ENCODE measurements at regions not wholly inside any gene's neighbourhood (a gene's known extent, or its start where the extent isn't known, plus 50 kb on each side); places are given as distances from the start of the nearest gene placed in this dataset.
"Not testable (repeated sequence)": the region's sequence is repeated elsewhere in the genome, so short reads cannot be mapped to it uniquely, and the experiment has no call there.

- in situ Hi-C loops (cut with HindIII; ENCODE audit: low sequenced_read_pairs): no loop called here
Measured at GRCh38 chr7:138359870-138360559, 100.0 kb upstream of the TRIM24 start.

GRCh38 chr7:138363721-138364120, 96.3 kb upstream of the TRIM24 start:
- in situ Hi-C loops (cut with HindIII; ENCODE audit: low sequenced_read_pairs): no loop called here

GRCh38 chr7:138366137-138366536, 93.9 kb upstream of the TRIM24 start:
- in situ Hi-C loops (cut with HindIII; ENCODE audit: low sequenced_read_pairs): not testable (repeated sequence)

GRCh38 chr7:138366676-138367075, 93.4 kb upstream of the TRIM24 start:
- in situ Hi-C loops (cut with HindIII; ENCODE audit: low sequenced_read_pairs): not testable (repeated sequence)

GRCh38 chr7:138369797-138370196, 90.3 kb upstream of the TRIM24 start:
- in situ Hi-C loops (cut with HindIII; ENCODE audit: low sequenced_read_pairs): no loop called here

- in situ Hi-C loops (cut with HindIII; ENCODE audit: low sequenced_read_pairs): no loop called here
Measured at GRCh38 chr7:138370956-138371355, 89.1 kb upstream of the TRIM24 start.

- in situ Hi-C loops (cut with HindIII; ENCODE audit: low sequenced_read_pairs): no loop called here
Measured at GRCh38 chr7:138374119-138374693, 85.9 kb upstream of the TRIM24 start.

GRCh38 chr7:138377306-138377705, 82.8 kb upstream of the TRIM24 start:
- in situ Hi-C loops (cut with HindIII; ENCODE audit: low sequenced_read_pairs): no loop called here

- in situ Hi-C loops (cut with HindIII; ENCODE audit: low sequenced_read_pairs): no loop called here
Measured at GRCh38 chr7:138378741-138379559, 81.1 kb upstream of the TRIM24 start.

GRCh38 chr7:138382862-138383565, 77.0 kb upstream of the TRIM24 start:
- in situ Hi-C loops (cut with HindIII; ENCODE audit: low sequenced_read_pairs): no loop called here

GRCh38 chr7:138386821-138387220, 73.2 kb upstream of the TRIM24 start:
- in situ Hi-C loops (cut with HindIII; ENCODE audit: low sequenced_read_pairs): no loop called here

GRCh38 chr7:138387755-138388475, 72.1 kb upstream of the TRIM24 start:
- in situ Hi-C loops (cut with HindIII; ENCODE audit: low sequenced_read_pairs): no loop called here

GRCh38 chr7:138388673-138389491, 71.2 kb upstream of the TRIM24 start:
- in situ Hi-C loops (cut with HindIII; ENCODE audit: low sequenced_read_pairs): no loop called here

GRCh38 chr7:138395763-138396162, 64.3 kb upstream of the TRIM24 start:
- in situ Hi-C loops (cut with HindIII; ENCODE audit: low sequenced_read_pairs): no loop called here

- in situ Hi-C loops (cut with HindIII; ENCODE audit: low sequenced_read_pairs): no loop called here
Measured at GRCh38 chr7:138396251-138397070, 63.6 kb upstream of the TRIM24 start.

GRCh38 chr7:138397071-138397433, 63.0 kb upstream of the TRIM24 start:
- in situ Hi-C loops (cut with HindIII; ENCODE audit: low sequenced_read_pairs): not testable (repeated sequence)

- in situ Hi-C loops (cut with HindIII; ENCODE audit: low sequenced_read_pairs): no loop called here
Measured at GRCh38 chr7:138398857-138399256, 61.2 kb upstream of the TRIM24 start.

GRCh38 chr7:138400400-138400886, 59.6 kb upstream of the TRIM24 start:
- in situ Hi-C loops (cut with HindIII; ENCODE audit: low sequenced_read_pairs): no loop called here

- in situ Hi-C loops (cut with HindIII; ENCODE audit: low sequenced_read_pairs): no loop called here
Measured at GRCh38 chr7:138402749-138403148, 57.3 kb upstream of the TRIM24 start.

All from endothelial cell of hepatic sinusoid (primary cell).